GM18508 (cell line): ENCODE measurements at regions not wholly inside any gene's neighbourhood (a gene's known extent, or its start where the extent isn't known, plus 50 kb on each side); places are given as distances from the start of the nearest gene placed in this dataset.
"Not testable (repeated sequence)": the region's sequence is repeated elsewhere in the genome, so short reads cannot be mapped to it uniquely, and the experiment has no call there.

Experiments
- ATAC-seq: cut with Tn5 transposase; IDR thresholded peaks from one replicate; pipeline ENCODE4 v1.9.1; 2021; ENCODE audit warnings: moderate number of reproducible peaks; ENCODE audit not compliant: insufficient read depth, unreplicated experiment

DNA sequence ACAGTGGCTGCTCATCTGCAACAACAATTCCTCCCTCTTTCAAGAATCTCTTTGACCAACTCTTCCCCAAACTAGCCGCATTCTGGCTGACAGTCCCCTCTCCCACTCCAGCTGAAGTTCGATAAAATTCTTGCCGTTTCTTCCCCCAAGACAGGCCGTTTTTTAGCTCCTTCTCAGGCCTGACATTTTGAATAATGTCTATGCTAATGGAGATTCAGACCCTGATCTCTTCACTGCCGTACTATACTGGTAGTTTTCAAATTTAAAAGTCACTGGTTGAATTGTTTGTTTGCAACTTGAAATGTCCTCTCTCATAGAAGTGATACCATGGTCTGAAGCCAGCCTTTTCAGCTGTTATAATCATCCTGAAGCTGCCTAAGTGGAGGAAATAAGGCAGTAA is 65.9 kb upstream of the AMN1 start:
- no peak for ATAC-seq

DNA sequence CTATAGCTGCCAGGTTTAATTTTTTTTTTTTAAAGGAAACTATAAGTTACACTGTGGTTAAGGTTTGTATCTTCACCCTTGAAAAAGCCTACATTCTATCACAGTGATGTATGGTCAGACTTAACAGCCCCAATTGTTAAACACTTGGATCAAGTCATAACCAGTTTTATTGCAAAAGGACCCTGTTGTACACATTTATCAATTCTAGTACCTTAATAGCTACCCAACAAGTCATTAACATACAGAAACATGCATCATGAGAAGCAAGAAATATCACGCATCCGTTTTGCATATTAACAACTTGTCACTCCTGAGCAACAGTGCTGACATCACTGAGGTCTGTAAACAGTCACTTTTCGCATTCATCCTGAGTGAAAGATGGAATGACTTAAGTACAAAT is 62.4 kb upstream of the AMN1 start:
- ATAC-seq = not testable (repeated sequence)

DNA sequence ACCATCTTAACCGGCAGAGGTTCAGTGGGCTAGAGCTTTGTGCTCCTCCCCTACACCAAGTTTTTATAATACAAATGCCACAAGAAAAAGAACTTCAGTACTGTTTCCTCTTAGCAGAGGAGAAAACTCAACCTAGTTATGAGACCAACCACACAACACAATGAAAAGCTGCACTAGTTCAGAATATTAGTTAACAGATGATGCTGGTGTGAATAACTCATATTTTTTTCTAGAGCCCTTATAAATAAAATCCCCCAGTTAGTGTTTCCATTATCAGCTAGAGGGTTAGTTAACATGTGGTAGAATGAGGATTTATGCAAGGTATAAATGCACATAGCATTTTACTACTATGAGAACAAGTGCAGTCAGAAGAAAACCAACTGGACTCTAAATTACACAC is 61.9 kb upstream of the AMN1 start:
- no peak for ATAC-seq

DNA sequence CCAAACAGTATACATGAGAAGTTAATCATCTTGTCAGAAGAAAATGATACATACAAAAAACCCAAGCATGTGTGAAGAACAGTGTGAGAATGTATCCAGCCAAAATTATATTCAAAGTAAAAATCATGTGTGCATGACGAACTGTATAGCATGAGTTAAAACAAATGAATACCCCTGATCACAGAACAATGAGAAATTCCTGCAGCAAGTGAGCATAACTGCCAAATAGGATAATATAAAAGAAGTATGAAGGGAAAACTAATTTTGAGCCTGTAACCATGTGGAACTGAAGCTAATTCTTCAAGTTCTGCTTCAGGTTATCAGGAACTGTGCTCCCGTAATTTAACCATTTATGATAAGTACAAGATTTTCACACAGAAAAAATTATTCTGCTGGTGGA is 56.5 kb upstream of the AMN1 start:
- ATAC-seq = no peak

DNA sequence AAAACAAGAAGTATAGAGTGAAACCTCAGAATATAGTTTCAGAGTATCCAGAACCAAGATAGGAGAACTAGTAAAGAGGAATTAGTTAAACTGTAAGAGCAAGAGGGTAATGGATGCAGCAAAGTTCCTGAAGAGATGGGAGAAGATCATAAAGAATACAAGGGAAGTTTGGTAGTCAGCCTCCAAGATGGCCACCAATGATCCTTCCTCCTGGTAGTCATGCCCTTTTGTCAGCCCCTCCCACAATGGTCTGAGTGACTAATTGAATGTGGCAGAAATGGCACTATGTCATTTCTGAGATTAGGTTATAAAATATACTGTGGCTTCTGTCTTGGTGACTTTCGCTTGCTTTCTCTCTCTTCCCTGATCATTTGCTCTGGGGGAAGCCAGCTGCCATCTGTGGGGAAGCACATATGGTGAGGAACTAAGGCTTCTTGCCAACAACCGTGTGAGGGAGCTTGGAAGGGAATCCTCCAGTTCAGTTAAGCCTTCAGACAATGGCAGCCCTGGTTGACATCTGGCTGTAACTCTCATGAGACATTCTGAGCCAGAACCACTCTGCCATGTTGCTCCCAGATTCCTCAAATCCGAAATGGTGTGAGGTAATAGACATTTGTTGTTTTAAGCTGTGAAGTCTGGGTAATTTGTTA is 55.3 kb upstream of the AMN1 start:
- no peak for ATAC-seq

DNA sequence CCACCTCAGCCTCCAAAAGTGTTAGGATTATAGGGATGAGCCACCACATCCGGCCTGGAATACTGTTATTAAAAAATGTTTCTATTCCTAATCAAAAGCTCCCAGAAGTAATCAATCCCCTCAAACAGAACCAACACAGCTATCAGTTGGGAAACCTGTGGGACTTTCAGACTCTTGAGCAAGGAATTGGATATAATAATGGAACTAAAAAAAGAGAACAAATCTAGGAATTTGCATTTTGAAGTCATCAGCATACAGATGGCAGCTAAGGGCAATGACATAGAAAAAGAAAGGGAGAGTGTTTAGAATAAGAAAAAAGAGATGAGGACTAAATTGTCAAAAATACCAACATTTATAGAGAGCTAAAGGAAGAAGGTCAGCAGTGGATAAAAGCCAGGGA is 54.7 kb upstream of the AMN1 start:
- ATAC-seq = no peak

DNA sequence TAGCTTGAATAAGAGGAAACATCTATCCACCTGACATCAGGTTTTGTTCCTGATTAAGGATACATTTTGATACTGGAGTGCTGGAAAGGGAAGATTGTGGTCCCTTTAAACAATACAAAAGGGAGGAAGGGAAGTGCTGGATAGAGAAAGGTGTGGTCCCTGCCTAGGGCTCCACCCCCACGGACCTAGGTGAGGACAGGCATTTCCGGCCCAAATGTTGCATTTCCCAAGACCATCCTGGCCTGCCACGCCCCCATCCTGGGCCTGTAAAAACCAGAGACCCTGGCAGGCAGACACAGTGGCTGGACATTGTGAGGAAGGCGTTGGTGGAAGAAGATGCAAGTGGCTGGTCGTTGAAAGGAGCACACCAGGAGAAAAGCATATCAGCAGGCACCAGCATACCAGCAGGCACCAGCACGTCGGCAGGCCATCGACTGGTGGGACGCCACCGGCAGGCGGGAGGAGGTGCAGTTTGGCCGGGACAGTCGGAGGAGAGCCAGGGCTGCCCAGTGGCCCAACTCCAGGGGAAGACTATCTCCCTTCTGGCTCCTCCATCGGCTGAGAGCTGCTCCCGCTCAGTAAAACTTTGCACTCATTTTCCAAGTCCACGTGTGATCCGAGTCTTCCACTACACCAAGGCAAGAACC is 53.2 kb upstream of the AMN1 start:
- no peak for ATAC-seq

DNA sequence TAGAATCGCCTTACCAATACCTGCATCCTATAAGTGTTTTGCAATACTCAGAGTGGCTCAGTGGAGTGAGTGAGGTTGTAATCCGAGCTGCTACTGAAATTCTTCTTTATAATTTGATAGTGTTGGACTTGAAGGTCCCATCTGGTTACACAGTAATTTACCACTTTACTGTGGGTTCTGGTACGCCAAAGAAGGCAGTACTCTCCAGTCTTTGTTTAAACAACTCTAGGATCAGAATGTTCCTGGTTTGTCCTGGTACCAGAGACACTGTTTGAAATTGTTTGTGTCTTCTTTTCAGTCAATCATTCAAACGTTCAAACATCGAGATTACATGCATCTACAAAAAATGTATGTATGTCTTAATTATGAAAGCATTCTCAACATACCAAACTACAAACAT is 51.3 kb upstream of the AMN1 start:
- ATAC-seq = no peak

DNA sequence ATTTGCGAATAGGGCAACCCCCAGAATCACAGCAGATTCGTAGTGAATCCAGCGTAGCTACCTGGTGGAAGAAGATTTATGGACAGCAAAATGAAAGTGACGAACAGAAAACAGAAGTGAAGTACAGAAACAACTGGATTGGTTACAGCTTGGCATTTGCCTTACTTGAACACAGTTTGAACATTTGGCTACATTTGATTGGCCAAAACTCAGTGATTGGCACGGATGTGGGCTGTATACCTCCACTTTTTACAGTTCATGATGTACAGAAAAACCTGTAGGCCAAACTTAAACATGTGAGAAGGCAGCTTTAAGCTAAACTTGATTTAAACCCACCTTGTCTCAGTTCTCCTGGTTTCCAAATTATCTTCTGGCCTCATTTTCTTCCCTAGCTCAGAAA is 49.9 kb upstream of the AMN1 start:
- ATAC-seq = no peak
